ENCODE measurements at regions not wholly inside any gene's neighbourhood (a gene's known extent, or its start where the extent isn't known, plus 50 kb on each side); places are given as distances from the start of the nearest gene placed in this dataset.
A peak's percentile ranks its signal among the peaks of the same experiment; 100 is the strongest.
"Not testable (repeated sequence)": the region's sequence is repeated elsewhere in the genome, so short reads cannot be mapped to it uniquely, and the experiment has no call there.

DNA sequence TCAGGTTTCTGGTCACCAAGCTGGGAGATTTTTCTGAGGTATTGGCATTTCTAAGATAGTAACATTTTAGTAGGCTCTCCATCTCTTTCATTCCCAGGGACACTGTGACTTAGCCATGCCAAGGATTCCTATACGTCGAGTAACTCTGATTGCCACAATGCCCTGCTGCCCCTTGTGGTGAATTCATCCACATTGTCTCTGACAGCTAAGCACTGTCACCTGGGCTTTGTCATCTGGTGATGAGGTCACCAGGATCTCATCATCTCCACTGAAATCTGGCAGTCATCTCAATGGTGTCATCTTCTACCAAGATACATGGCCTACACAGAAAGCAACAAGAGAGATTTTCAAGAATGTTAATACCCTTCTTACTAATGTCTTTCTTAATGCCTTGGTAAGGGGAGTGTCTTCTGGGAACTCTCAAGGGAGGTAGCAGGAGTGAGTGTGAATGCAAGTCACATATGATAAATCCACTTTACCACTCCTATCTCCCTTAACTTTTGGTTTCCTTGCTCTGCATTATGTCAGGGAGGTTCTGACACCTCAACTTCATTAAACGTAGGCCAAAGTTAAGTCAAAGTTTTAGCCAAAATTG lies 246.7 kb downstream of the CD109 start:
- no peak for DNase-seq (ENCODE audit: low spot score)
- intact Hi-C loops (cut with DNase I) = no loop called here

GRCh38 chr6:73941892-73942291 lies 245.9 kb downstream of the CD109 start:
- intact Hi-C loops (cut with DNase I) = no loop called here
- DNase-seq (ENCODE audit: low spot score) (no peak), ATAC-seq (no peak)

More for the DNA sequence above, 246.7 kb downstream of the CD109 start:
- ATAC-seq = no peak

DNA sequence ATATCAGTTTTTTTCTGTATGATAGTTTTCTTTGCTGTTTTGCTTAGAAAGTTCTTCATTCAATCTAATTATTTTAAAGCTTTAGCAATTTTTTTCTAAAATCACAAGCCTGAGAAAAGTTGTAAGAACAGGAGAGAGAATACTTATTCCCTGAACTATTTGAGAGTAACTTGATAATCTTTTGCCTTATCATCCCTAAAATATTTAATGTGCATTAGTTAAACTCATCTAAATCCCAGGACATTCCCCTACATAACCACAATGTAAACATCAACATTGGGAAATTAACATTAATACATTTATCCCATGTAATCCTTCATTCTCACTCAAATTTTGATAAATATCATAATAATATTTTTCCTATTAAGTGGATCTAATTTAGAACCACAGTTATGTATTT lies 241.8 kb downstream of the CD109 start:
- DNase-seq (ENCODE audit: low spot score) (no peak), ATAC-seq (no peak)
- intact Hi-C loops (cut with DNase I) = no loop called here

- intact Hi-C loops (cut with DNase I) = no loop called here
- no peak for ATAC-seq
- no peak for DNase-seq (ENCODE audit: low spot score)
These were observed 236.9 kb downstream of the CD109 start for GRCh38 chr6:73932866-73933265.

DNA sequence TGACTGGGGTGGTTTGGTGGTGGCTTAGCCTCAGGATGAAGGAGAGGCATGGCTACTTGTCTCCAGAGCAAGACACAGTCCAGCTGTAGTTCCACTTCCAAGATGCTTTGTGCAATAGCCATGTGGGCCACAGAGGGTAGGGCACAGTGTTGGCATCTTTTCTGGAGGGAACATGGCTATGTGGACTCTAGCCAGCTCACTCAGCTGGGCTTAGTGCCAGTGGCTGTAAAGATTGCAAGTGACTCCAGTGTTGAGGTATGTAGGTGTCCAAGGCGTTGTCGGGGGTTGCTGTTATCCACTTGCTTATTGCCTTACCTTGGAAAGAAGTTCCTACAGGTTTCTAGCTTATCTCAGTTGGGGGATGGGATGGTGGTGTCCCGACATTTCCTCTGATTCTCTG lies 233.4 kb downstream of the CD109 start:
- DNase-seq (ENCODE audit: low spot score) (no peak), ATAC-seq (no peak)
- intact Hi-C loops (cut with DNase I) = no loop called here

GRCh38 chr6:73927421-73927820 lies 231.4 kb downstream of the CD109 start:
- intact Hi-C loops (cut with DNase I) = no loop called here
- DNase-seq (ENCODE audit: low spot score) (no peak), ATAC-seq (no peak)

DNA sequence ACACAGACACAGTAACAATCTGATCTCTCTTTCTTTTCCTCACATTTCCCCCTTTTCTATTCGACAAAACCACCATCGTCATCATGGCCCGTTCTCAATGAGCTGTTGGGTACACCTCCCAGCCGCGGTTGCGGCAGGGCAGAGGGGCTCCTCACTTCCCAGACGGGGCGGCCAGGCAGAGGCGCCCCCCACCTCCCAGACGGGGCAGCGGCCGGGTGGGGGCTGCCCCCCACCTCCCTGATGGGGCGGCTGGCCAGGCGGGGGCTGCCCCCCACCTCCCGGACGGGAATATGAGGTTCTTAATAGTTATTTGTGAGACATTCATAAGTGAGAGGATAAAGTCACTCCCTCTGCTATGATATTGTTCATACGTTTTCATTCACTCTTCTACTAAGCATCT lies 229.7 kb downstream of the CD109 start:
- DNase-seq (ENCODE audit: low spot score); ATAC-seq; intact Hi-C loops (cut with DNase I): not testable (repeated sequence)

DNA sequence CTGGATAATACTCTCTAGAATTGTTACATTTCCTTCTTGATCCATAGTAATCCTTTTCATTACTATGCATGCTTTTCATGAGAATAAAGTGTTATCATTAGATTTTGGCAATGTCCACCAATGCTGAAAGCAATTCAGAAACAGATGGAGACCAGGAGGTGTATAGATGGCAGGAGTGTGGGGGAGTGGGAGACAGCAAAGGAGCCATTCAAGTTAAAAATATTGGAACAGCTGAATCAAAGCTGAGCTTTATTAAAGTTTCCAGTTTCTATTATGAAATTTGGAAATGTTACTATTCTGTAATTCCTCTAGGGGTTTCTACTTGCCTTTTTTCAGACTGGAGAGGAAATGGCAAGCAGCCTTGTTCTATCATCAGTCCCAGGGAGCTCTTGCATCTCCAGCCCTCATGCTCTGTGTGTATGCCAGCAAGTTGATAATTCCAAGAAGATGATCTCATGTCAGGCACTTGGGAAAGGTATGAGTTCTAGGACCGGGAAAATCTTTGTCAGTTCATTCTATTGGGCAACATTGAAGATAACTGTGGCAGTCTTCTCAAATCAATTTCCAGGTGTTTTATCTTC lies 228.0 kb downstream of the CD109 start:
- DNase-seq (ENCODE audit: low spot score) (no peak), ATAC-seq (peak; percentile 98)
- intact Hi-C loops (cut with DNase I) = no loop called here

DNA sequence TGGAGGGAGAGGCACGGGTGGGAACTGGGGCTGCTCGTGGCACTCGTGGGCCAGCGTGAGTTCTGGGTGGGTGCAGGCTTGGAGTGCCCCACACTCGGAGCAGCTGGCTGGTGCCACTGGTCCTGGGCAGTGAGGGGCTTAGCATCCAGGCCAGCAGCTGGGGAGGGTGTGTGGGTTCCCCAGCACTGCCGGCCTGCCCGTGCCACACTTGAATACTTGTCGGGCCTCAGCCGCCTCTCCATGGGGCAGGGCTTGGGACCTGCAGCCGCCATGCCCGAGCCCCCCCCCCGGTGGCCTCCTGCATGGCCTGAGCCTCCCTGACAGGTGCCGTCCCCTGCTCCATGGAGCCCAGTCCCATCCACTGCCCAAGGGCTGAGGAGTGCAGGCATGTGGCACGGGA lies 207.2 kb downstream of the CD109 start:
- ATAC-seq (no peak), DNase-seq (ENCODE audit: low spot score) (no peak)
- intact Hi-C loops (cut with DNase I) = no loop called here

- ATAC-seq = no peak
- intact Hi-C loops (cut with DNase I) = no loop called here
- DNase-seq (ENCODE audit: low spot score) = no peak
These were observed 206.0 kb downstream of the CD109 start for GRCh38 chr6:73901986-73902385.

- ATAC-seq = no peak
- DNase-seq (ENCODE audit: low spot score) = no peak
- intact Hi-C loops (cut with DNase I) = no loop called here
These were observed 205.3 kb downstream of the CD109 start for GRCh38 chr6:73901311-73901710.

DNA sequence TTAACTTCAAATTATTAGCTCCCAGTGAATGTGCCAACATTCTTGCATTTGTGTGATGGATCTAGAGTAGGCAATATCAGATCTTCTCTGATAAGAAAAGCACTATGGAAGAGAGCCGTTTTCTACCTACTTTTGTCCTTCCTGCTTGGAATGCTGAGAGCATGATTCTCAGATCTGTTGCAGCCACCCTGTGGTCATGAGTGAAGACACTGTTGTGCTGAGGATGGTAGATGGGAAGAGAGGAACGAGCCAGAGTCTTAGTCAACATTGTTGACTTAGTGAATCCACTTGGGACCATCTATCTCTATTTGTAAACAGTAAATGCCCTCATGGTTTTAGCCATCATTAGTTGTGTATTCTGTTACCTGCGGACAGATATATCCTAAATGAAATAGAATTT lies 202.6 kb downstream of the CD109 start:
- DNase-seq (ENCODE audit: low spot score) = no peak
- intact Hi-C loops (cut with DNase I) = no loop called here
- no peak for ATAC-seq

GRCh38 chr6:73893696-73894095 lies 197.7 kb downstream of the CD109 start:
- intact Hi-C loops (cut with DNase I) = no loop called here
- DNase-seq (ENCODE audit: low spot score) (no peak), ATAC-seq (no peak)

GRCh38 chr6:73888050-73888449 lies 192.0 kb downstream of the CD109 start:
- intact Hi-C loops (cut with DNase I) = no loop called here
- no peak for ATAC-seq

DNA sequence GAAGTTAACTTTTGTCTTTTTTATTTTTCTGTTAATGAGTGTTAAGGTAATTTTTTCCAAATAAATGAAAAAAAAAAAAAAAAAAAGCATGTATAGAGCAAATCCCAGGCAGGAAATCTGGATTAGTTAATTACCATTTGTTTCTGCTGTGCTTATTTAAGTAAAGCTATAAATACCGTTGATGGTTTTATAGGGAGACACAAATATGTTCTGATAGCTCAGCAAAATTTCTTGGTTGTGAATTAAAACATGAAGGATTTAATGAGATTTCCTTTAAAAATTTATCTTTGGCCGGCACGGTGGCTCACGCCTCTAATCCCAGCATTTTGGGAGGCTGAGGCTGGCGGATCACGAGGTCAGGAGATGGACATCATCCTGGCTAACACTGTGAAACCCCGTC lies 189.4 kb downstream of the CD109 start:
- DNase-seq (ENCODE audit: low spot score) (no peak), ATAC-seq (no peak)
- intact Hi-C loops (cut with DNase I) = no loop called here

More at GRCh38 chr6:73888050-73888449, 192.0 kb downstream of the CD109 start:
- DNase-seq (ENCODE audit: low spot score) = no peak

- ATAC-seq = no peak
- no peak for DNase-seq (ENCODE audit: low spot score)
- intact Hi-C loops (cut with DNase I) = no loop called here
These were observed 188.5 kb downstream of the CD109 start for GRCh38 chr6:73884540-73884939.

DNA sequence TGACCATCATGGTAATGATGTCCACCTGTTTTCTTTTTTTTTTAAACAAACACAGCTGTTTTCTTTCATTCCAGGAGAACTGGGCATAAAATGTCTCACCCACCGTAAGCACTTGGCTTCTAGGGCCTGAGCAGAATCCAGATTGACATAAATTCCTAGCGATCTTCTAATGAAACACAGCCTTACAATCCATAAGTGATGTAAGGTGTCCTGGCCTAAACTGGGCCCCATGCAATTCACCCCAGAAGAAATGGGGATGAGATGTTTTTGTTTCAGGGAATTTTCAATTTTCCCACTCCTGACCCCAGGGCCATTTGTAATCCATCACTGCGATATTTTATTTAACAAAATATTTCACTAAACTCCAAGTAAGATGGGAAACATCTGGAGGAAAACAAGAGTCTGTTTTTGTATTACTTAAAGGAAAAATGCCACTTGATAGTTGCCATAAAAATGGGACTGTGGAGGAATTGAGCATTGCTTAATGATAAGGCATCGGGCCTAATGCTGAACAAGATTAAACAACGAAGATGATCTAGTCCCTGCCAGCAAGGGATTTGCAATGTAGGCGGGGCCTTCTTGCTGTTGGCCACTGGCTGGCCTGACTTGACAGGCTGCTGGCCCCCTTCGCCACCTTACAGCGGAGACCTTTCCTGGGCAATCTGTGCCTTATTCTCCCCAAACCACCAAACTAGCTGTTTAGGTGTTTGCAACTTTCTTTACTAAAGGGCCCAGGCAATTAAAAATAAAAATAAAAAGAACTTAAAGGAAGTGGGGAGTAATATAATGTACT lies 183.7 kb downstream of the CD109 start:
- ATAC-seq (no peak), DNase-seq (ENCODE audit: low spot score) (no peak)
- intact Hi-C loops (cut with DNase I) = no loop called here

DNA sequence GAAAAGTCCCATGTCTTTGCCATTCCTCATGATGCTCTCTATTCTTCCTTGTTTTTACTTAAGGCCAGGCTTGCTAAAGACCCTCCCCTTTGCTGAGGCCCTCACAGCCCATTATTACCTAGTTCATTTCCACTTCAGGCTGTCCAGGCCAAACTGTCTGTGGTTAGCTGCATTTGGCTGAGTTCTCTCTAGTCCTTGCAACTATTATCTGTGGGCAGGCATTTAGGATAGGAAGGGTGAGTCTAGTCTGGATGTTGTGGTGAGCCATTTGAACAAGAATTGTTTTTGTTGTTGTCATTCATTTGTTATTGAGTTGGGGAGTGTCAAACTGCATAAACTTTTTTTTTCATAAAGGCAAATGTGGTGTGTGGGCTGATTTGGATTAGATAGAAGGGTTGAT lies 182.4 kb downstream of the CD109 start:
- no peak for ATAC-seq

More for the DNA sequence above, 182.4 kb downstream of the CD109 start:
- no peak for DNase-seq (ENCODE audit: low spot score)
- intact Hi-C loops (cut with DNase I) = no loop called here

Measured in sciatic nerve (tissue), 2 donors.